SK-N-SH (cell line): ENCODE measurements at regions not wholly inside any gene's neighbourhood (a gene's known extent, or its start where the extent isn't known, plus 50 kb on each side); places are given as distances from the start of the nearest gene placed in this dataset.

ENCODE experiments used
- EZH2phosphoT487 ChIP-seq: fragments of 200-600 bp; sonication (generic); IDR thresholded peaks from 2 replicates; pipeline ENCODE4 v1.6.1; 2017; ENCODE audit warnings: low read depth, mixed run types, mild to moderate bottlenecking, antibody characterized with exemption, moderate library complexity, borderline replicate concordance
- FOXM1 ChIP-seq: IDR thresholded peaks from 2 replicates; pipeline ENCODE4 v1.4.0; 2012; ENCODE audit warnings: low read depth, mild to moderate bottlenecking
- MEF2A ChIP-seq: IDR thresholded peaks from 2 replicates; pipeline ENCODE4 v1.4.0; 2012; ENCODE audit warnings: low read depth, borderline replicate concordance
- RCOR1 ChIP-seq: fragments of 150-350 bp; IDR thresholded peaks from 2 replicates; pipeline ENCODE4 v1.6.1; 2017; ENCODE audit warnings: antibody characterized with exemption, low read length
- RFX5 ChIP-seq: IDR thresholded peaks from 2 replicates; pipeline ENCODE4 v1.6.1; 2012; ENCODE audit warnings: mild to moderate bottlenecking, improper control_type of control experiment, low read length
- SIN3A ChIP-seq: IDR thresholded peaks from 2 replicates; pipeline ENCODE4 v1.6.1; 2012; ENCODE audit warnings: low read depth, mild to moderate bottlenecking, low read length, moderate library complexity, borderline replicate concordance
- SMC3 ChIP-seq: IDR thresholded peaks from 2 replicates; pipeline ENCODE4 v1.6.1; 2012; ENCODE audit warnings: low read depth, low read length, improper control_type of control experiment
- TAF1 ChIP-seq: IDR thresholded peaks from 2 replicates; pipeline ENCODE4 v1.6.1; 2012; ENCODE audit warnings: low read depth, mild to moderate bottlenecking, low read length, moderate library complexity, borderline replicate concordance
- TCF12 ChIP-seq: IDR thresholded peaks from 2 replicates; pipeline ENCODE4 v1.4.0; 2012
- TEAD4 ChIP-seq: IDR thresholded peaks from 2 replicates; pipeline ENCODE4 v1.4.0; 2012; ENCODE audit warnings: mild to moderate bottlenecking, borderline replicate concordance; ENCODE audit not compliant: insufficient read depth
- YY1 ChIP-seq: IDR thresholded peaks from 2 replicates; pipeline ENCODE4 v1.4.0; 2012; ENCODE audit warnings: low read depth, mild to moderate bottlenecking
- TF ChIP-seq, protein P1 (sequence below): fragments of 200-600 bp; sonication (generic); IDR thresholded peaks from 2 replicates; pipeline ENCODE4 v1.6.1; 2017; ENCODE audit warnings: antibody characterized with exemption, mild to moderate bottlenecking, moderate library complexity
- TF ChIP-seq, protein P2 (sequence below): IDR thresholded peaks from 2 replicates; pipeline ENCODE4 v1.4.0; 2012; ENCODE audit warnings: low read depth

DNA sequence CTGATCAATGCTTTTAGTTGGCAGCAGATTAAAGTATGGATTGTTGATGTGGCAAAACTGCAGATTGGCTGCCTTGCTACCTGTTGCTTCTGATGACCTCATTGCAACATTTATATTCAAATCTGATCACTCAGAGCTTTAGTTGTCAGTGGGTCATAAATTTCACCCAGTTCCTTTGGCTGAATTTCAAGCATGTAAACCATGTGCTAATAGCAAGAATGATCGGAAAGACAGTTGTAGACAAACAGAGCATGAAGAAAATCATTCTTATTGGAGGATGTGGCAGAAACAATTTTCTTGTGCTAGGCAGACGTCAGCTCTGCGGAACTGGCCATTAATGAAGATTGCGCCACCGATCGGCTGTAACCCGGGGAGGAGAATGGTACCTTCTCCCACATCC lies 346.6 kb upstream of the EEF2KMT start:
- TF ChIP-seq TAF1 (no peak), RFX5 (no peak), EZH2phosphoT487 (no peak), FOXM1 (no peak), YY1 (no peak), TCF12 (no peak), SIN3A (no peak), SMC3 (no peak), TEAD4 (no peak), RCOR1 (no peak), MEF2A (no peak)
- TF ChIP-seq, protein P1, sequence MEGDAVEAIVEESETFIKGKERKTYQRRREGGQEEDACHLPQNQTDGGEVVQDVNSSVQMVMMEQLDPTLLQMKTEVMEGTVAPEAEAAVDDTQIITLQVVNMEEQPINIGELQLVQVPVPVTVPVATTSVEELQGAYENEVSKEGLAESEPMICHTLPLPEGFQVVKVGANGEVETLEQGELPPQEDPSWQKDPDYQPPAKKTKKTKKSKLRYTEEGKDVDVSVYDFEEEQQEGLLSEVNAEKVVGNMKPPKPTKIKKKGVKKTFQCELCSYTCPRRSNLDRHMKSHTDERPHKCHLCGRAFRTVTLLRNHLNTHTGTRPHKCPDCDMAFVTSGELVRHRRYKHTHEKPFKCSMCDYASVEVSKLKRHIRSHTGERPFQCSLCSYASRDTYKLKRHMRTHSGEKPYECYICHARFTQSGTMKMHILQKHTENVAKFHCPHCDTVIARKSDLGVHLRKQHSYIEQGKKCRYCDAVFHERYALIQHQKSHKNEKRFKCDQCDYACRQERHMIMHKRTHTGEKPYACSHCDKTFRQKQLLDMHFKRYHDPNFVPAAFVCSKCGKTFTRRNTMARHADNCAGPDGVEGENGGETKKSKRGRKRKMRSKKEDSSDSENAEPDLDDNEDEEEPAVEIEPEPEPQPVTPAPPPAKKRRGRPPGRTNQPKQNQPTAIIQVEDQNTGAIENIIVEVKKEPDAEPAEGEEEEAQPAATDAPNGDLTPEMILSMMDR: no peak
- TF ChIP-seq, protein P2, sequence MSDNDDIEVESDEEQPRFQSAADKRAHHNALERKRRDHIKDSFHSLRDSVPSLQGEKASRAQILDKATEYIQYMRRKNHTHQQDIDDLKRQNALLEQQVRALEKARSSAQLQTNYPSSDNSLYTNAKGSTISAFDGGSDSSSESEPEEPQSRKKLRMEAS: no peak
